ENCODE measurements at regions not wholly inside any gene's neighbourhood (a gene's known extent, or its start where the extent isn't known, plus 50 kb on each side); places are given as distances from the start of the nearest gene placed in this dataset.

DNA sequence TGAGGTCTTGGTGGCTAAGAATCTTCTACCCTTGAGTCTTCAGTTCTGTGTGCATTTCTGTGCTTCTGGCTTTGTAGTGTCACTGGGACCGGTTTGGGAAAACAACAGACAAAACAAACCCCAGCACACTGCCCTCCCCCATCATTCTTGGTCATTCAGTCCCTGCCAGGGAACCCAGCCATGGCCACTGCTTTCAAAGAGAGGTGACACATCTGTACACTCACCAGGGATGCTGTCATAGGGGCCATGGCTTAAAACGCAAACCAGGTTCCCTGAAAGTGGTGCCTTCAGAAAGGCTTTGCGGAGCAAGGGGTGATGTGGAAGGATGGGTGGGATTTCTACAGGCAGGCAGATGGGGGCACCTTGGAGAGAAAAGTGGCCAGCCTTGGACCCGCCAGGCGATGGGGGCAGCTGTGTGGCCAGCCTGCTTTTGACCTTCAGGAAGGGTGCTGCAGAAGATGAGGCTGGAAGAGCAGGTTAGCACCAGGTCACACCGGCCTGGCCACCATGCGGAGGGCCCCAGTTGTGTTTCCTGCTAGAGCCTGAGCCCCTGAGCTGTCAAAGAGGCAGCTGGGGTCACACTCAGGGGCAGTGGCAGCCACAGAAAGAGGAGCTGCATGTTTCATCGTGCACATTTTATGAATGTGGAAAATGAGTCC lies 101.3 kb downstream of the INHBB start:
- TF ChIP-seq, protein P1, sequence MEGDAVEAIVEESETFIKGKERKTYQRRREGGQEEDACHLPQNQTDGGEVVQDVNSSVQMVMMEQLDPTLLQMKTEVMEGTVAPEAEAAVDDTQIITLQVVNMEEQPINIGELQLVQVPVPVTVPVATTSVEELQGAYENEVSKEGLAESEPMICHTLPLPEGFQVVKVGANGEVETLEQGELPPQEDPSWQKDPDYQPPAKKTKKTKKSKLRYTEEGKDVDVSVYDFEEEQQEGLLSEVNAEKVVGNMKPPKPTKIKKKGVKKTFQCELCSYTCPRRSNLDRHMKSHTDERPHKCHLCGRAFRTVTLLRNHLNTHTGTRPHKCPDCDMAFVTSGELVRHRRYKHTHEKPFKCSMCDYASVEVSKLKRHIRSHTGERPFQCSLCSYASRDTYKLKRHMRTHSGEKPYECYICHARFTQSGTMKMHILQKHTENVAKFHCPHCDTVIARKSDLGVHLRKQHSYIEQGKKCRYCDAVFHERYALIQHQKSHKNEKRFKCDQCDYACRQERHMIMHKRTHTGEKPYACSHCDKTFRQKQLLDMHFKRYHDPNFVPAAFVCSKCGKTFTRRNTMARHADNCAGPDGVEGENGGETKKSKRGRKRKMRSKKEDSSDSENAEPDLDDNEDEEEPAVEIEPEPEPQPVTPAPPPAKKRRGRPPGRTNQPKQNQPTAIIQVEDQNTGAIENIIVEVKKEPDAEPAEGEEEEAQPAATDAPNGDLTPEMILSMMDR (conservative IDR thresholded peaks at IDR 0.05; ENCODE audit: low read depth, low read length), result no peak
- TF ChIP-seq EZH2 (IDR thresholded peaks at IDR 0.05; ENCODE audit: low read length, unreplicated experiment), result no peak

Measured in PC-3 (cell line).